ENCODE measurements at regions not wholly inside any gene's neighbourhood (a gene's known extent, or its start where the extent isn't known, plus 50 kb on each side); places are given as distances from the start of the nearest gene placed in this dataset.
A peak's percentile ranks its signal among the peaks of the same experiment; 100 is the strongest.

- no peak for DNase-seq
These were observed 137.0 kb downstream of the PLPP3 start for GRCh38 chr1:56442290-56442877.

GRCh38 chr1:56441601-56442000 lies 137.8 kb downstream of the PLPP3 start:
- no peak for DNase-seq

- no peak for DNase-seq
These were observed 139.6 kb downstream of the PLPP3 start for GRCh38 chr1:56439610-56440264.

GRCh38 chr1:56438901-56439551 lies 140.3 kb downstream of the PLPP3 start:
- no peak for DNase-seq

GRCh38 chr1:56437959-56438358 lies 141.4 kb downstream of the PLPP3 start:
- no peak for DNase-seq

GRCh38 chr1:56436912-56437417 lies 142.4 kb downstream of the PLPP3 start:
- no peak for DNase-seq

GRCh38 chr1:56436296-56436695 lies 143.1 kb downstream of the PLPP3 start:
- DNase-seq: no peak

- no peak for DNase-seq
These were observed 143.7 kb downstream of the PLPP3 start for GRCh38 chr1:56435434-56436262.

- no peak for DNase-seq
These were observed 144.6 kb downstream of the PLPP3 start for GRCh38 chr1:56434740-56435139.

GRCh38 chr1:56434025-56434424 lies 145.3 kb downstream of the PLPP3 start:
- no peak for DNase-seq

GRCh38 chr1:56433056-56433577 lies 146.2 kb downstream of the PLPP3 start:
- no peak for DNase-seq

GRCh38 chr1:56432166-56432971 lies 147.0 kb downstream of the PLPP3 start:
- DNase-seq: no peak

GRCh38 chr1:56430141-56430839 lies 149.1 kb downstream of the PLPP3 start:
- DNase-seq: no peak

GRCh38 chr1:56429288-56429687 lies 150.1 kb downstream of the PLPP3 start:
- DNase-seq: no peak

- no peak for DNase-seq
These were observed 152.6 kb downstream of the PLPP3 start for GRCh38 chr1:56426587-56427381.

- DNase-seq: no peak
These were observed 153.8 kb downstream of the PLPP3 start for GRCh38 chr1:56425494-56426037.

- DNase-seq: peak; percentile 62
These were observed 154.4 kb downstream of the PLPP3 start for GRCh38 chr1:56424744-56425493.

GRCh38 chr1:56423716-56424115 lies 155.6 kb downstream of the PLPP3 start:
- no peak for DNase-seq

GRCh38 chr1:56418151-56418631 lies 161.2 kb downstream of the PLPP3 start:
- no peak for DNase-seq
